HepG2 (cell line): ENCODE measurements at regions not wholly inside any gene's neighbourhood (a gene's known extent, or its start where the extent isn't known, plus 50 kb on each side); places are given as distances from the start of the nearest gene placed in this dataset.

Experiments used
- ATAC-seq: fragments of 200-7000 bp; cut with Tn5 transposase; 3 replicates; pipeline ENCODE4 v1.9.1; 2020; ENCODE audit warnings: mild to moderate bottlenecking, moderate library complexity
- BruUV-seq: library from RNA; stranded (reverse); fragments of 400-500 nt; replicated peaks from 2 replicates; lab custom pipeline; 2021; lab: Mats Ljungman, UMichigan
- CTCF ChIA-PET: fragments of 300-600 bp; formaldehyde crosslinking; extraction: SDS; loops from one replicate; lab custom pipeline; 2021; ENCODE audit warnings: low total read pairs, inconsistent platforms, low intra/inter-chr PET ratio; lab: Yijun Ruan, JAX
- POLR2A ChIA-PET: fragments of 350-600 bp; sonication (Branson Sonifier 250); formaldehyde crosslinking; loops from one replicate; lab custom pipeline; 2020; ENCODE audit warnings: antibody characterized with exemption, inconsistent platforms; lab: Yijun Ruan, JAX
- DNase-seq: peaks from one replicate; pipeline ENCODE4 v3.0.0-alpha.2; 2015; ENCODE audit warnings: low spot score
- FAIRE-seq: peaks from 3 replicates; lab custom pipeline; 2011; peaks lifted over from hg19 to GRCh38; lab: Jason Lieb, UNC
- H2AFZ ChIP-seq: one replicate; pipeline ENCODE4 v1.6.1; 2011; ENCODE audit warnings: low read length, inconsistent platforms
- H3K27ac ChIP-seq: fragments of 300-600 bp; 3 replicates; pipeline ENCODE4 v1.8.0; 2011; ENCODE audit warnings: mixed run types, mild to moderate bottlenecking, mixed read lengths, low read length, inconsistent platforms; ENCODE audit not compliant: insufficient read depth; ENCODE audit errors: extremely low read length
- H3K27me3 ChIP-seq, 2 experiments: fragments of 200-600 bp in 1 of 2; 2 replicates in 1 of 2; 3 replicates in 1 of 2; pipeline versions ENCODE4 v1.6.0 to v1.8.0; 2011; ENCODE audit warnings: low read length in 2 of 2, mild to moderate bottlenecking in 2 of 2, moderate library complexity in 2 of 2, inconsistent platforms in 1 of 2; ENCODE audit not compliant: insufficient read depth in 2 of 2, control insufficient read depth in 1 of 2
- H3K36me3 ChIP-seq, 2 experiments: fragments of 200-600 bp in 1 of 2; replicated peaks in 1 of 2; 2 replicates in 1 of 2; 3 replicates in 1 of 2; pipeline versions ENCODE4 v1.5.1 to v1.8.0; 2011; ENCODE audit warnings: low read length in 2 of 2, inconsistent platforms in 1 of 2; ENCODE audit not compliant: insufficient read depth in 2 of 2, control insufficient read depth in 1 of 2
- H3K4me1 ChIP-seq: 2 replicates; pipeline ENCODE4 v1.5.1; 2012; ENCODE audit warnings: low read length, inconsistent platforms; ENCODE audit not compliant: insufficient read depth
- H3K4me2 ChIP-seq: 2 replicates; pipeline ENCODE4 v1.6.0; 2011; ENCODE audit warnings: low read depth, low read length, inconsistent platforms
- H3K4me3 ChIP-seq, 3 experiments: fragments of 200-600 bp in 1 of 3; sonication (generic), shearing (Covaris generic) in 1 of 3; replicated peaks in 1 of 3; 2 replicates each; pipeline ENCODE4 v1.5.1; 2011 to 2016; ENCODE audit warnings: low read length in 3 of 3, inconsistent platforms in 2 of 3, low read depth in 2 of 3, mild to moderate bottlenecking in 2 of 3, control low read depth in 1 of 3, mixed read lengths in 1 of 3; ENCODE audit not compliant: insufficient read depth in 1 of 3
- H3K79me2 ChIP-seq: one replicate; pipeline ENCODE4 v1.6.1; 2011; ENCODE audit warnings: low read length, inconsistent platforms; ENCODE audit not compliant: insufficient read depth
- H3K9ac ChIP-seq: 2 replicates; pipeline ENCODE4 v1.6.0; 2011; ENCODE audit warnings: mild to moderate bottlenecking, low read depth, low read length, inconsistent platforms; ENCODE audit not compliant: insufficient read depth
- H3K9me3 ChIP-seq: 2 replicates; pipeline ENCODE4 v1.5.1; 2012; ENCODE audit warnings: mild to moderate bottlenecking, low read length
- H4K20me1 ChIP-seq: 2 replicates; pipeline ENCODE4 v1.6.0; 2011; ENCODE audit warnings: inconsistent platforms, mild to moderate bottlenecking, low read length, moderate library complexity; ENCODE audit not compliant: insufficient read depth
- CENPX ChIP-seq: sonication (generic); formaldehyde crosslinking; IDR thresholded peaks from 2 replicates; pipeline ENCODE4 v1.9.0; 2021; ENCODE audit warnings: mild to moderate bottlenecking, missing genetic modification reagents, moderate library complexity
- EED ChIP-seq: sonication (generic); formaldehyde crosslinking; IDR thresholded peaks from 2 replicates; pipeline ENCODE4 v1.5.0; 2020; ENCODE audit warnings: mild to moderate bottlenecking, missing genetic modification reagents
- ESRRA ChIP-seq: sonication (generic); formaldehyde crosslinking; IDR thresholded peaks from 2 replicates; pipeline ENCODE4 v1.5.1; 2020; ENCODE audit warnings: mild to moderate bottlenecking, low read depth, missing genetic modification reagents
- GABPB1 ChIP-seq: IDR thresholded peaks from 2 replicates; pipeline ENCODE4 v1.6.1; 2016; ENCODE audit warnings: mild to moderate bottlenecking, missing genetic modification reagents, moderate library complexity, missing compliant biosample characterization
- HDAC1 ChIP-seq: sonication (generic); formaldehyde crosslinking; IDR thresholded peaks from 2 replicates; pipeline ENCODE4 v1.5.1; 2020; ENCODE audit warnings: mild to moderate bottlenecking, missing genetic modification reagents
- KAT2B ChIP-seq: fragments of 150-350 bp; IDR thresholded peaks from 2 replicates; pipeline ENCODE4 v1.6.1; 2014; ENCODE audit warnings: low read depth, low read length, borderline replicate concordance
- POLR2A ChIP-seq, 2 experiments: IDR thresholded peaks; 2 replicates each; pipeline ENCODE4 v1.6.1; 2011; ENCODE audit warnings: low read depth in 2 of 2, low read length in 2 of 2, mild to moderate bottlenecking in 1 of 2, moderate library complexity in 1 of 2; ENCODE audit not compliant: insufficient read depth in 1 of 2
- SRSF9 ChIP-seq: fragments of 200-400 bp; formaldehyde crosslinking; IDR thresholded peaks from 2 replicates; pipeline ENCODE4 v1.6.1; 2018; ENCODE audit warnings: borderline replicate concordance, mild to moderate bottlenecking, low read depth, low read length; ENCODE audit not compliant: insufficient read depth, poor library complexity, severe bottlenecking
- TCF7 ChIP-seq: sonication (generic); IDR thresholded peaks from 2 replicates; pipeline ENCODE4 v1.6.1; 2016; ENCODE audit warnings: antibody characterized with exemption, low read depth
- ZBTB42 ChIP-seq: sonication (generic); formaldehyde crosslinking; IDR thresholded peaks from 2 replicates; pipeline ENCODE4 v1.5.0; 2020; ENCODE audit warnings: mild to moderate bottlenecking, missing genetic modification reagents
- ZNF550 ChIP-seq: sonication (generic); formaldehyde crosslinking; IDR thresholded peaks from 2 replicates; pipeline ENCODE4 v1.4.0; 2020; ENCODE audit warnings: mild to moderate bottlenecking, missing genetic modification reagents, borderline replicate concordance
- ZNF670 ChIP-seq: sonication (generic); formaldehyde crosslinking; IDR thresholded peaks from 2 replicates; pipeline ENCODE4 v1.8.0; 2022; ENCODE audit warnings: mild to moderate bottlenecking, missing genetic modification reagents, borderline replicate concordance
- ZNF879 ChIP-seq: sonication (generic); formaldehyde crosslinking; IDR thresholded peaks from 2 replicates; pipeline ENCODE4 v1.8.1; 2023; ENCODE audit warnings: missing genetic modification reagents
- ZNF891 ChIP-seq: sonication (generic); formaldehyde crosslinking; IDR thresholded peaks from 2 replicates; pipeline ENCODE4 v1.5.0; 2020; ENCODE audit warnings: mild to moderate bottlenecking, missing genetic modification reagents
- ZZZ3 ChIP-seq: sonication (generic); formaldehyde crosslinking; IDR thresholded peaks from 2 replicates; pipeline ENCODE4 v1.4.0; 2020; ENCODE audit warnings: missing genetic modification reagents, mild to moderate bottlenecking, borderline replicate concordance
- WGBS: methylation state at CpG from one replicate; pipeline ENCODE4 v1.1.6; 2017; ENCODE audit warnings: low lambda C conversion rate; 5-methylcytosine and 5-hydroxymethylcytosine counted together
- in situ Hi-C: cut with HindIII; loops from 2 replicates; pipeline ENCODE4 v1.10.0; 2017; ENCODE audit warnings: low pct_unique_long_range_greater_than_20kb; ENCODE audit not compliant: extremely low pct_ligation_motif_present
- intact Hi-C: fragments of 100-400 bp; cut with micrococcal nuclease; formaldehyde crosslinking; loops from one replicate; pipeline ENCODE4 v1.10.0; 2022; ENCODE audit not compliant: unreplicated experiment

GRCh38 chr11:59283311-59283710, 70.6 kb upstream of the MPEG1 start:
- BruUV-seq = no TSS peak
- Histone ChIP-seq H3K4me3 (no peak overlapping the region), H3K79me2 (no peaks in the 10 kb centered on the region), H3K9me3 (no peaks in the 10 kb centered on the region), H3K27ac (no peak overlapping the region), H3K36me3 (no peaks in the 10 kb centered on the region), H3K9ac (no peak overlapping the region), H3K4me1 (no peaks in the 10 kb centered on the region), H3K27me3 (no peaks in the 10 kb centered on the region), H2AFZ (no peak overlapping the region), H4K20me1 (no peaks in the 10 kb centered on the region), H3K4me2 (no peak overlapping the region)
- in situ Hi-C loops = loop anchor here (10.0 kb wide), 1 partner anchor 109 kb away; the partner anchor contains the start of gene DTX4
- CTCF ChIA-PET = no interaction called here
- intact Hi-C loops = no loop called here
- ATAC-seq (no peak), FAIRE-seq (no peak), DNase-seq (no peak)
- TF ChIP-seq EED (CRISPR knock-in tag) (no peak), KAT2B (no peak), HDAC1 (CRISPR knock-in tag) (no peak), TCF7 (no peak), SRSF9 (no peak), ZNF879 (CRISPR knock-in tag) (no peak), ESRRA (CRISPR knock-in tag) (no peak)
- POLR2A ChIA-PET = no interaction called here
- 41% methylated on average over 4 of the region's 4 CpGs for WGBS

GRCh38 chr11:59281177-59281576, 68.5 kb upstream of the MPEG1 start:
- Histone ChIP-seq H3K4me2 (no peak overlapping the region), H2AFZ (no peak overlapping the region), H3K9ac (no peak overlapping the region), H3K9me3 (no peaks in the 10 kb centered on the region), H3K36me3 (no peaks in the 10 kb centered on the region), H3K4me3 (no peak overlapping the region), H3K27me3 (no peaks in the 10 kb centered on the region), H3K79me2 (no peaks in the 10 kb centered on the region), H4K20me1 (no peaks in the 10 kb centered on the region), H3K4me1 (no peaks in the 10 kb centered on the region), H3K27ac (no peak overlapping the region)
- POLR2A ChIA-PET = no interaction called here
- ATAC-seq (no peak), DNase-seq (no peak), FAIRE-seq (no peak)
- CTCF ChIA-PET = no interaction called here
- in situ Hi-C loops (loop anchor here (10.0 kb wide), 1 partner anchor 106 kb away; the partner anchor contains the start of gene DTX4), intact Hi-C loops (no loop called here)
- TF ChIP-seq ZNF891 (CRISPR knock-in tag) = no peak
- TF ChIP-seq ZZZ3 (CRISPR knock-in tag) = no peak
- no peak for TF ChIP-seq ZNF670 (CRISPR knock-in tag)
- no peak for TF ChIP-seq CENPX (CRISPR knock-in tag)
- TF ChIP-seq ZBTB42 = no peak
- TF ChIP-seq TCF7 = no peak
- no peak for TF ChIP-seq POLR2A (IDR thresholded peaks at IDR 0.05; ENCODE audit: insufficient read depth in 1 of 2, low read depth in 2 of 2, low read length in 2 of 2)
- no peak for TF ChIP-seq ZNF550 (CRISPR knock-in tag)
- TF ChIP-seq GABPB1 (CRISPR knock-in tag) = no peak
- WGBS = 56% methylated on average over 2 of the region's 2 CpGs
- no TSS peak for BruUV-seq
